GM18909 (cell line): ENCODE measurements at regions not wholly inside any gene's neighbourhood (a gene's known extent, or its start where the extent isn't known, plus 50 kb on each side); places are given as distances from the start of the nearest gene placed in this dataset.
"Not testable (repeated sequence)": the region's sequence is repeated elsewhere in the genome, so short reads cannot be mapped to it uniquely, and the experiment has no call there.

Experiments
- ATAC-seq: cut with Tn5 transposase; IDR thresholded peaks from one replicate; pipeline ENCODE4 v1.9.1; 2021; ENCODE audit warnings: mild to moderate bottlenecking; ENCODE audit not compliant: unreplicated experiment, poor library complexity

GRCh38 chrX:112968351-112969133 is 127.9 kb upstream of the AMOT start:
- no peak for ATAC-seq

DNA sequence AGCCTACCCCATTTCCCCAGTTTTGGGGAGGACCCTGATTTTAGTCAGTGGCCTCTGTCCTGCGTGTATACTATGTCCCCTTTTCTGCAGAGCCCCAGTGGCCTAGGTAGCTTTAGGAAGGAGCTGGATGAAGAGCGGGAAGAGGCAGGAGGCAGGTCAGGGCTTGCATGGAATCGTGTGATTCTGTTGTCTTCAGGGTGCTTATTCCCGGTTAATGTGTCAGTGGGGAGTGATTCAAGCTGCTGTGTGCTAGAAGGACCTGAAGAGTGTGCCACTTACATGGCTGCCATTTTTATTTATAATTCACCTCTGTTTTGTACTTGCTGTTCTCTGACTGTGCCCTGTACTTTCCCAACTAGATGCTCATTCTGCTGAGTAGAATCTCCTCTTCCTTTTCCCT is 127.3 kb upstream of the AMOT start:
- ATAC-seq = no peak

GRCh38 chrX:112967341-112967740 is 126.7 kb upstream of the AMOT start:
- no peak for ATAC-seq

DNA sequence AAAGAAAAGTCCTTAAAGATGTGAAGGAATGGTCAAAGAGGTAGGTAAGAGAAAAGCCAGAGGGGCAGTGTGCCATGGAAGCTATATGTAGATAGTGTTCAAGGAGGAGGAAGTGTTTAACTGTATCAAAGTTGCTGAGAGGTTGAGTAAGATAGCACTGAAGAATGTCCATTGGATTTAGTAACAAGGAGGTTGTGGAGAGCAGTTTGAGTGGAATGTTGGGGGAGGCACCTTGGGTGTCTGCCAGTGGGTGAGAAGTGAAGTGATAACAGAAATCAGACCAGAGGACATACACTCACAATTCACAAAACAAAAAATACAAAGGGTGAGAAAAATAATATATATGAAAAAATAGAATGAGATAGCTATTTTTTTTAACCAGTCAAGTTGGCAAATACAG is 121.3 kb upstream of the AMOT start:
- no peak for ATAC-seq

DNA sequence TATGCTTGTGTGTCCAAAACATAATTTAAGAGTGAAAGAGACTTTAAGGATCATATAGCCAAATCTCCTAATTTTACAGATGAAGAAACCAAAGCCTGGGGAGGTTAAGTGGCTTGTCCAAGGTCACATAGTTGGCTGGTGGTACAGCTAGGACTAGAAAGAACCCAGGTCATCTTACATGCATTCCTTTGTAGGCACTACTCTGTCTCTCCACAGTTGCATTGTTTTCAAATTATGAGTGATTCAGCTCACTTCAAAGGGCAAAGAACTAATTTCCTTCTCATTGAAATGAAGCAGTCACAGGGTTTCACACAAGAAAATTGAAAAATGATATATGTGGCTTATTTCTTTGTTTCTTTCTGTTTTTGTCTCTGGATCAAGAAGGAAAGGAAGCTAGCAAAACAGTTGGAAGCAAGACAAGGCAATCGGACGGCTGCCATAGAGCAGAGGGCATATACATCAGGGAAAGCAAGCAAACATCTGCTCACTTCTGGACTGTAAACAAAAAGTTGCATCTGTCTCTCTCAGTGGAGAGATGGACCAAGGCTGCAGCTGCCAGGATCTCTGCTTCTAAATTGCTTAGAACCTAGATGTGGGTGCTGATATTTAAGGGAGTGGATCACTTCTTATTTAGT is 107.5 kb upstream of the AMOT start:
- ATAC-seq = no peak

DNA sequence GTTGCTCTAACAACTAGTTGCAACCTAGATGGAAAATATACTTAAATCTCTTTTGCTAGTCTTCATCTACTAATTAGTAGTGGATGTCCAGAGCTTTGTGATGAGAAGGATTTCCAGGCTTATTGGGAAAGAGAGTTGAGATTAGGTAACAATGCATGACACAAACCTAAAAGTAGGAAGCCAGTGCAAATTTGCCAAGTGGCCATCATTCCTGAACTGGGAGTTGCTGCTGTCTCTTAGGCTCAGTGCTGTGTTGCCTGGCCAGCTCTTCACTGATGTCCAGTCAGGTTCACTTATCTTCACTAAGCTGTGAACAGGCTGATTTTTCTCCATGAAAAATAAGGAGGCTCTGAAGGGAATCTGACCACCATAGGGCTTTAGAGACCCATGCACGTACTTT is 105.6 kb upstream of the AMOT start:
- ATAC-seq = no peak

DNA sequence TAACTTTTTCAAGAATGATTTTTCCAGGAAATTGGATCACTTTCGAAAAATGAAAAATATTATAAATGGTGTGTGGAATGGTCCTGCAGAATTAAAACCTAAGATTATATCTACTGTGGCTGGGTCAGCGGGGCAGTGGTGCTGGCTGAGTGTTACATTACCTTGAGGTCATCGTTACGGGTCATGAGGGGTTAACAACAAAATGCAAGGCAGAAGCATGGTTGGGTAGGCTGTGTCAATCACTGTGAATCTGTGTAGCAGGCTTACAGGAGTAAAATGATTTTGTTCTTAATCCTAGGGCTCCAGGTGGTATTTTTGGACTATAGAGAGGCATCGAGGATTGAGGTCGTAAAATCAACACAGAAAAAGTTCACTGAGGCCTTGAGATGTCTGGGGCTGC is 105.2 kb upstream of the AMOT start:
- no peak for ATAC-seq

DNA sequence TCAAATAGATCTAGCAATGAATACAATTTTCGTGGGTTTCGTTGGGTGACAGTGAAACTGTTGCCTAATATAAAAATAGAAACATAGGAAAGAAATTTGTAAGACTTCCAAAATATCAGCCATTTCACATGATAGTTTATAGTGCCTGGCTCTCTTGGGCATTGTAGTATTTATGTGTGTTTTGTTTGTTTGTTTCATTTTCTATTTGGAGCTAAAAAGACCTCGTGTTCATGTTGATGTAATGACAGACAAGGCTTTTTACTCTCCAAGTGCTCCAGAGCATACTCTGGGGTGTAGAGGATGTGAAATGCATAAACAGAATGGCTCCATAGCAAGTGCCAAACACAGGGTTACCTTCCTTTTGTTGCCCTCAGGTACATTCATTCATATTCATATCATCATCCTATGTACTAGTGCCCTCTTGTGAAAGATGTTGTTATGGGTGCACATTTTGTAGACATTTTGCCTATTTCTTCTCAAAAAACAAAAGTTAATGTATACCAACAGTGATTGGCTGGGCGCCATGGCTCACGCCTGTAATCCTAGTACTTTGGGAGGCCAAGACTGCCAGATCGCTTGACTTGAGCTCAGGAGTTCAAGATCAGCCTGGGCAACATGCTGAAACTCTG is 100.7 kb upstream of the AMOT start:
- ATAC-seq = peak; percentile 79

GRCh38 chrX:112935029-112935428 is 94.4 kb upstream of the AMOT start:
- ATAC-seq = no peak

GRCh38 chrX:112931900-112932299 is 91.3 kb upstream of the AMOT start:
- no peak for ATAC-seq

GRCh38 chrX:112931478-112931877 is 90.8 kb upstream of the AMOT start:
- ATAC-seq = no peak

DNA sequence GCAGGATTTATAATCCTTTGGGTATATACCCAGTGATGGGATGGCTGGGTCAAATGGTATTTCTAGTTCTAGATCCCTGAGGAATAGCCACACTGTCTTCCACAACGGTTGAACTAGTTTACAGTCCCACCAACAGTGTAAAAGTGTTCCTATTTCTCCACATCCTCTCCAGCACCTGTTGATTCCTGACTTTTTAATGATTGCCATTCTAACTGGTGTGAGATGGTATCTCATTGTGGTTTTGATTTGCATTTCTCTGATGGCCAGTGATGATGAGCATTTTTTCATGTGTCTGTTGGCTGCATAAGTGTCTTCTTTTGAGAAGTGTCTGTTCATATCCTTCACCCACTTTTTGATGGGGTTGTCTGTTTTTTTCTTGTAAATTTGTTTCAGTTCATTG is 82.8 kb upstream of the AMOT start:
- not testable (repeated sequence) for ATAC-seq

DNA sequence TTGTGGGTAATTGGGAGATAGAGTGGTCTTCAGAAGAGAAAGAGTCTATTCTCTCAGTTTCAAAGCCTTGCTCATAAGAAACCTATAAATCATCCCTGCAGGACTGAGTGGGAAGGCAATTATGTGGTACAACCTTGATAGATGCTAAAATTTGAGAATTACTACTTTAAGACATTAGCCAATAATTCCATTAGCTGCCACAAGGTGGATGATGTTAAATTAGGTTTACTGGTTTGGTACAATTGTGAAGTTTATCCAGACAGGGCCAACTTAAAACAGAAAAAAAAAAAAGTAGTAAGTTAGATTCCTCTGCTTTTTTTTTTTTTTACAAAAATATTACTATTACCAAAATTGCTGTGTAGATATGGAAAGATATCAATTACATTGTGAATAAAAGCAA is 73.2 kb upstream of the AMOT start:
- no peak for ATAC-seq

DNA sequence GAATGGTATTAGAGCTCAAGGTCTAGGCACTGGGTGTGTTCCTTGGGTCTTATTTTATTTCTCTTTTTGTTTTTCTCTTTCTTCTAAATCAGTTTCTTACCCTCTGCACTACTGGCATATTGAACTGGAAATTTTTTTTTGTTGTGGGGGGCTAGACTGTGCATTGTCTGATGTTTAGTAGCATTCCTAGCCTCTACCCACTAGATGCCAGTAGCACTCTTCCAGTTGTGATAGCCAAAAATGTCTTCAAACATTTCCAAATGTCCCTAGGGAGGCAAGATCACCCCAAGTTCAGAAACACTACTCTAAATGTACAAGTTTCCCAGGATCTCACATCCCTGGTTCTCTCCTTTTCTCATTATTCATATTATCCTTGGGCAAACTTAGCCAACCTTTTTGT is 69.8 kb upstream of the AMOT start:
- no peak for ATAC-seq

DNA sequence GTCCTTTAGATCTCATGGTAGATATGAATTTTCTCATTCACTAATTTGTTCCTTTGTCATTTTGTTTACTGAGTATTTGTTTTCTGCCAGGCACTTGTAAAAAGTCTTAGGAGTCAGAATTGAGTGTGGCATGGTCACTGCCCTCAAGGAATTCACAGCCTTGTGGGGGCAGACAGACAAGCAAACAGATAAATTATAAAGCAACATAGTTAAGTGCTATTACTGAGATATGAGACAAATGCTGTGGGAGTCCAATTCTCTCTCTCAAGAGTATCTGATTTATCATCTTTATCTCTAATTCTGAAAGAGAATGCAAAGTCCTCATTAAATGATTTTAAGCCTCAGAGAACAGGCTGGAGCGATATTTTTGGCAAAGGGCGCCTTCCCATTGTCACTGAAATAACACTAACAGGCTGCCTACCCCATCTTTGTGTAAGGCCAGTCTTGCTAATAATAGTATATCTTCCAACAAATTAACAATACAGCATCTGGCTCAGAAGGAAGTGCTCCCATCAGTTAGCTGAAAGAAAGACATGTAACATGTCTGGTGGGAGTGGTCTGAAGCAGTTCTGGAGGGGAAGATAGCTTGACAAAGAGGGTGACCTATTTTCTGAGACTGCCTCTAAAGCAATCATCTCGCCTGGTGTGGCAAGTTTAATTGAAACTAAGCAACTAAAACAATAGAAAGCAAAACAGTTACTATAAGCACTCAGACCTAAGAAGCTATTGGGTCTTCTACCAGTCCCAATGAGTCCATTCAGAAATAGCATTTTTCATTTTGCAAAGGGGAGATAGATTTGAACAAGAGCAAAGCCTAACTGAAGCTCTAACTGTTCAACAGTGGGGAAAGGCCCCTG is 61.5 kb upstream of the AMOT start:
- no peak for ATAC-seq

DNA sequence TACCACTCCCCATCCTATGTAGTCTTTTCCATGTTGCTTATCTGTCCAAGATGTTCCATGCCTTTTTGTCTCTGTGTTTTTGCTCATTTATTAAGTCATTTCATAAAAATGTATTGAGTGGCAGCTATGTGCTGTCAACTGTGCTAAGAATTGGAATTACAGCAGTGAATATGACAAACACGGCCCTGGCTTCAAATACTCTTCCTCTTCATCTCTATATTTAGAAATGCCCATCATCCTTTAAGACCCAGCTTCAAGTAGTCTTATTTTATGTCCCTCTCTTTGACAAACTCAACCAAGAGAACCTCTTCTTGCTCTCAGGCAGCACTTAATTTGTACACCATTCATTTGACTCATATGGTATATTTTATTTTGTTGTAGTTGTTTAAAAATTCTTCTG is 55.4 kb upstream of the AMOT start:
- ATAC-seq = no peak
